ENCODE measurements at regions not wholly inside any gene's neighbourhood (a gene's known extent, or its start where the extent isn't known, plus 50 kb on each side); places are given as distances from the start of the nearest gene placed in this dataset.

- no peak overlapping the region for H3K27ac ChIP-seq
- no peak for TF ChIP-seq CTCF (conservative IDR thresholded peaks at IDR 0.05; ENCODE audit: low read depth)
- ChIA-PET CTCF (no interaction called here), POLR2A (ENCODE audit: low non-redundant PET) (no interaction called here)
- DNase-seq (ENCODE audit: low spot score) = no peak
Measured at GRCh38 chr7:86295526-86295925, 348.2 kb upstream of the GRM3 start.

DNA sequence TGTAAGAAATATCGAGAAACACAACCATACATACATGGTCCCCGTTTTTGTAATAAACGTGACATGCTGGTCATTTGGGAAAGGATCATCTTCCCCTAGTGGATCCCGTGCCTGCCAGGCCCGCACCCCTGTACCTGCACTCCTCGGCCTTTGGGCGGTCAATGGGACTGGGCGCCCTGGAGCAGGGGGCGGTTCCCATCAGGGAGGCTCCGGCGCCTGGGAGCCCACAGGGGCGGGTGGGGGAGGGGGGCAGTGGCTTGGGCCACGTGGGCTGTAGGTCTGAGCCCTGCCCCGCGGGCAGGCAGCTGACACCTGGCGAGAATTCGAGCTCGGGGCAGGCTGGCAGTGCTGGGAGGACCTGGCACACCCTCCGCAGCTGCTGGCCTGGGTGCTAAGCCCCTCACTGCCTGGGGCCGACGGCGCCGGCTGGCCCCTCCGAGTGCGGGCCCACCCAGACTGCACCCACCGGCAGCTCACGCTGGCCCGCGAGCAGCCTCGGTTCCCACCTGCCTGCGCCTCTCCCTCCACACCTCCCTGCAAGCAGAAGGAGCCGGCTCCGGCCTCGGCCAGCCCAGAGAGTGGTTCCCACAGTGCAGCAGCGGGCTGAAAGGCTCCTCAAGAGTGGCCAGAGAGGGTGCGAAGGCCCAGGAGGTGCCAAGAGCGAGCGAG, 361.6 kb upstream of the GRM3 start:
- no peak for TF ChIP-seq CTCF (conservative IDR thresholded peaks at IDR 0.05; ENCODE audit: low read depth)
- no peak for DNase-seq (ENCODE audit: low spot score)
- ChIA-PET POLR2A (ENCODE audit: low non-redundant PET) (no interaction called here), CTCF (interaction anchor here (0.6 kb wide), 1 partner anchor 1277 kb away, joined by 3 read pairs; no protein-coding TSS in a partner anchor)
- no peak overlapping the region for H3K27ac ChIP-seq

- no peak overlapping the region for H3K27ac ChIP-seq
- no peak for TF ChIP-seq CTCF (conservative IDR thresholded peaks at IDR 0.05; ENCODE audit: low read depth)
- DNase-seq (ENCODE audit: low spot score) = no peak
- CTCF ChIA-PET = no interaction called here
- POLR2A ChIA-PET (ENCODE audit: low non-redundant PET) = no interaction called here
Measured at GRCh38 chr7:86280150-86280549, 363.6 kb upstream of the GRM3 start.

GRCh38 chr7:86262781-86263180, 380.9 kb upstream of the GRM3 start:
- H3K27ac ChIP-seq = no peak overlapping the region
- CTCF ChIA-PET = no interaction called here
- DNase-seq (ENCODE audit: low spot score) = no peak
- no peak for TF ChIP-seq CTCF (conservative IDR thresholded peaks at IDR 0.05; ENCODE audit: low read depth)
- POLR2A ChIA-PET (ENCODE audit: low non-redundant PET) = no interaction called here

GRCh38 chr7:86257894-86258293, 385.8 kb upstream of the GRM3 start:
- POLR2A ChIA-PET (ENCODE audit: low non-redundant PET) = no interaction called here
- TF ChIP-seq CTCF (conservative IDR thresholded peaks at IDR 0.05; ENCODE audit: low read depth) = no peak
- CTCF ChIA-PET = interaction anchor here (0.5 kb wide), 1 partner anchor 891 kb away, joined by 4 read pairs; no protein-coding TSS in a partner anchor
- DNase-seq (ENCODE audit: low spot score) = no peak
- H3K27ac ChIP-seq = no peak overlapping the region

DNA sequence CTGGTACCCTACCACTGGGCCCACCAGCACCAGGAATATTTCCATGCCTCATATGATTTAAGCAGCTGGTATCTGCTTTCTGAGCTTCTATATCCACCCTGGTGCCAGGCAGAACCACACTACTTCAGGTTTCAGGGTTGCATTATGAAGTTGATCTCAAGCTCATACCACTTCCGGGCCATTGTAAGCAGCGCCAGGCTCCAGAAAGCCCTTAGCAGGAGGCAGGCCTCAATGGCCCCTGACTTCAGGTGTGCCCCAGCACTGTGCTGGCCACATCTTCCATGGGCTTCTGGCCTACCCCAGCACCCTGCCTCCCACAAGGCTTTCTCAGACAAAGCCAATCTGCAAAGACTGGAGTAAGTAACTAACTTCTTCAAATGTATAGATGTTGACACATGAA, 391.3 kb upstream of the GRM3 start:
- DNase-seq (ENCODE audit: low spot score) = no peak
- ChIA-PET POLR2A (ENCODE audit: low non-redundant PET) (no interaction called here), CTCF (no interaction called here)
- no peak for TF ChIP-seq CTCF (conservative IDR thresholded peaks at IDR 0.05; ENCODE audit: low read depth)
- H3K27ac ChIP-seq = no peak overlapping the region

Measured in RWPE1 (cell line).